Activated CD4-positive, alpha-beta T cell treated with anti-CD3 and anti-CD28 coated beads for 1 hour (primary cell): ENCODE measurements at regions not wholly inside any gene's neighbourhood (a gene's known extent, or its start where the extent isn't known, plus 50 kb on each side); places are given as distances from the start of the nearest gene placed in this dataset.
A peak's percentile ranks its signal among the peaks of the same experiment; 100 is the strongest.
"Not testable (repeated sequence)": the region's sequence is repeated elsewhere in the genome, so short reads cannot be mapped to it uniquely, and the experiment has no call there.

Experiments used
- DNase-seq: peaks from one replicate; pipeline ENCODE4 v3.0.0-alpha.2; 2020

DNA sequence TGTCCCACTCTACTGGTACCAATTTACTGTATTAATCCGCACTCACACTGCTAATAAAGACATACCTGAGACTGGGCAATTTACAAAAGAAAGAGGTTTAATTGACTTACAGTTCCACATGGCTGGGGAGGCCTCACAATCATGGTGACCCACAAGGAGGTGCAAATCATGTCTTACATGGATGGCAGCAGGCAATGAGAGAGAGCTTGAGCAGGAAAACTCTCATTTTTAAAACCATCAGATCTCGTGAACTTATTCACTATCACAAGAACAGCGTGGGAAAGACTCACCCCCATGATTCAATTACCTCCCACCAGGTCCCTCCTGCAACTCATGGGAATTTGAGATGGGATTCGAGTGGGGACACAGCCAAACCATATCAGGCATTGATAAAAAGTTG is 298.5 kb downstream of the DUSP6 start:
- not testable (repeated sequence) for DNase-seq

DNA sequence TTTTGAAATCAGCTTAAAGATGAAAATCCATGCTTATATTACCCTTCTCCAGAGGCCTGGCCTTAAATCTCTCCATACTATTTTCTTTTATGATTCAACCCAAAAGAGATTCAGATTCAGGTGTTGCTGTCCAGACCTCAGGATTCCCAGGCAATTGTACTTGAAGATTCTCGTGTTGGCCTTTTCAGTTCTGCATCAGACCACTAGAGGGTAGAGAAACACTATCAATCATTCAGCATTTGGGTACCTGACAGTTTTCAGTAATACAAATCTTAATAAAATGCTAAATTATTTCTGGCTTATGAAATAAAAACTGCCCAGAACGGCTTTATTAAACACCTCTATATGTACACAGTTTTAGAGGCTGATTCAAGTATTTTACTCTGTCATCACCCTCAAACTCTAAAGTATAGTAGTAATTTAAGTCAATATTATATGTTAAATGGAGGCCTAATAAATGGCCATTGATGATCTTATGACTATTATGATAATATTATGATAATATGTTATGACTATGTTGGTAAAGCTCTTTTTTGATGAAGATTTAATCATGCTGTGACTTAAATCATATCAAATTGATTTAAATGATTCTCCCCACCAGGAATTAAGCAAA is 301.1 kb downstream of the DUSP6 start:
- DNase-seq: no peak

DNA sequence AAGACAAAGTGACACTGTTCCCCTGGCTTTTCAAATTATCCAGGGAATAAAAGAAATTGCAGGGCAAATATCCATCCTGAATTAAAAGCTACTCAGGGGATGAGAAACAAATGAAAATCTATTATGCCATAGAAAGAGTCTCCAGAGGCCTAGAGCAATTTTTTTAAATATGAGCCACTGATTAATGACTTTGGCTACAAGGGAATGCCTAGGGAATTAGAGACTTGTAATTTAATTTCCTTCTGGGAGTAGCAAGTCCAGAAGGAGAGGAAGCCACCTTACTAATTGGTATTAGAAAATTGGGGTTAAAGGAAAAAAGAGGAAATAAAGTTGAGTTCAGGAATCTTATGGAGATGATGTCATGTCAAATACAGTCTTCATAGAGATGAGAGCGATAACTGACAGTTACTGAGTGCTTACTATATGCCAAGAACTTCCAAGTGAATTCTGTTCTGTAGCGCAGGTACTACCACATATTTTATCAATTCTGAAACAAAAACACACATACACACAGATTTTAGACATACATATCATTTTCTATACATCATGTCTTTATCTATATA is 304.4 kb downstream of the DUSP6 start:
- no peak for DNase-seq

DNA sequence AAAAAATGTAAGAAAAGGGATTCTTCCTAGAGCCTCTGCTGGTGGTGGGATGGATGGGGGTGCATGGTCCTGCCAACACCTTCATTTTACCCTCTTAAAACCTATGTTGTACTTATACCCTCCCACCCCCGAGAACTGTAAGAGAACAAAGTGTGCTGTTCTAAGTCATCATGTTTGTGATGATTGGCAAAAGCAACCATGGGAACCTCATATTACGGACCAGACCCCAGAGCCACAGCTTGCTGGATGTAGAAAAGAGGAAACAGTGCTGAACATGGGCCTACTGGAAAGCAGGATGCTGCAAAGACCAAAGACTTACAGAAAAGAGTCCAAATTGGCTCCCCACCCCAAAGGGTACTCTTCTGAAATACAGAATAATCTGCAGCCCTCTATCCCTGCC is 311.2 kb downstream of the DUSP6 start:
- no peak for DNase-seq

GRCh38 chr12:89040146-89040964 is 311.9 kb downstream of the DUSP6 start:
- peak; percentile 32 for DNase-seq

- DNase-seq: no peak
These were observed 313.3 kb downstream of the DUSP6 start for GRCh38 chr12:89038831-89039512.

GRCh38 chr12:89033062-89033461 is 319.2 kb downstream of the DUSP6 start:
- DNase-seq: no peak

GRCh38 chr12:89029961-89030360 is 322.3 kb downstream of the DUSP6 start:
- no peak for DNase-seq

DNA sequence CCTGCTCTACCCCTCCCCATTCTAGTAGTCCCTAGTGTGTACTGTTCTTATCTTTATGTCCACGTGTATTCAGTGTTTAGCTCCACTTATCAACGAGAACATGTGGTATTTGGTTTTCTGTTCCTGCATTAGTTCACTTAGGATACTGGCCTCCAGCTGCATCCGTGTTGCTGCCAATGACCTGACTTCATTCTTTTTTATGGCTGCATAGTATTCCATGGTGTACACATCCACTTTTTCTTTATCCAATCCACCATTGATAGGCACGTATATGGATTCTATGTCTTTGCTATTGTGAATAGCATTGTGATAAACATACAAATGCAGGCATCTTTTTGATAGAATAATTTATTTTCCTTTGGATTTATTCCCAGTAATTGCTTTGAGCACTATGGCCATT is 327.7 kb downstream of the DUSP6 start:
- DNase-seq: no peak

DNA sequence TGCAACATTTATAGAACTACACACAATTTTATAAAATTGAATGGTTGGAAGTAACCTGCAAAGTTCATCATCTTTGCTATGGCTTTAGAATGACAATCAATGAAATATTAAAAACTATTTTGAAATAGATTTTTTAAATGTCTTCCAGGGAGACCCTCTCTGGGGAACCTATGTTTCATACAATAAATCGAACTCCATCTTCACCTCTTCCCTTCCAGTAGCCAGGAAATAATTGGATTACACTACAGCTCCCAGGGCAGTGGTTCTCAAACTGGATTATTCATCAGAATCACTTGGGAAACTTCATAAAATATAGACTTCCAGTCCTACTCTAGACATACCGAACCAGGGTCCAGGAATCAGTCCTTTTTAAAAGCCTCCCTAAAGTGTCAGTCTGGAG is 328.4 kb downstream of the DUSP6 start:
- DNase-seq: no peak

- DNase-seq: no peak
These were observed 331.6 kb downstream of the DUSP6 start for GRCh38 chr12:89020689-89021088.

DNA sequence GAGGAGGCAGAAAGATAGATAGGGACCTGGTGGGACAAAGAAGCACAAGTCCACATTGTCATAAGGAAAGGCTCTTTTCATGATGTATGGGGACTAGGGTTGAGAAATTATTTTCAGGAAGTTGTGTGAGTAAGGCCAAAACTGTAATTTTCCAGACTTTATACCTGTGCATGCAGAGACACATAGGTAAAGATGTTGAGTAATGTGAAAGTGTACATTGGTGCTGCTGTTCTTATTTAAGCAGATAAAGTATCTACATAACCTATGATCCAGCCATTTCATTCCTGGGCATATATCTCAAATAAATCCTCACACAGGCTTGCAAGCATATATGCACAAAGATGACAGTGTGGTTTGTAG is 332.2 kb downstream of the DUSP6 start:
- no peak for DNase-seq

DNA sequence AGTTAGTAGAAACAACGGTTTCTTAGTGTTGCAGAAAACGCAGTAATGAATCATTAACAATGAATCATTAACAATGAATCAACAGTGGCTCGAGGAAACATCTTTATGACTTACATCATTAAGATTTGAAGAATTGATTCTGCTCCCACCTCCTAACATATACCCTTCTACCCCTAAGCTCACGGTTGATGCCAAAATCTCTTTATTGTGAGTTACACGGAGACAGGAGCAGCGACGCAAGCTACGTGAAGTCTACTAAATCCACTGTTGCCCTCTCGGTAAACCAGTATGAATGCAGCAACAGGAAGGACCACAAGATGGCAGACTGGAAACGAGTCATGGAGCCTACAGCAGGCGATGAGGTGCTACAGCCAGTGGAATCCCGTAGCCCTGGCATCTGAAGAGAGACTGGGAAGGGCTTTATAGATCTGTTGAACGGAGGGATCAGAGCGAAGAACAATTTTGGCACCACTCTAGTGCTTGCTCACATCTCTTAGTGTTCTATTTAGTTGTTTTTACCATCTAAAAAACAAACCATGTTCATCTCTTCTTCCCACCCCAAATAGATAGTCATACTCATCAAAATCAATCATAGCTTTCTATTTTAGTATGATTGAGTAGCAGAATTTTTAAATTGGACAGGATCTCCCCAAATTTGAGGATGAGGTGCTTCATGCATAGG is 332.7 kb downstream of the DUSP6 start:
- peak; percentile 49 for DNase-seq

GRCh38 chr12:89016970-89017778 is 335.1 kb downstream of the DUSP6 start:
- no peak for DNase-seq

DNA sequence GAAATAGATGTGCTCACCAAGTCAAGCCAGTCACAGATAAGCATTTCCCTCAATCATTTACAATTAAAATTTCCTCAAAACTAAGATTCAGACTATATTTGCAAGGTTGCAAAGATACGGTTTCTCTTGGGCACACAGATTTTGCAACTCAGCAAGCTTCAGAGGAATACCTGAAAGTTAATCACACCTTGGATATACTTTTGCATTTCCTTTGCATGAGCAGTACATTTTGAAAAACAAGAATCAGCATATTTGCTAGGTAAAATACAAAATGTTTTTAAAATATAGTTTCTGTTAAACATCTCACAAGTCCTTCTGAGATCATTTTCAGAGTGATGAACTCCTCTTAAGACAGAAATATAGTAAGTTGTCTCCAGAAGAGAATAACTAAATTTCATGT is 336.9 kb downstream of the DUSP6 start:
- no peak for DNase-seq

DNA sequence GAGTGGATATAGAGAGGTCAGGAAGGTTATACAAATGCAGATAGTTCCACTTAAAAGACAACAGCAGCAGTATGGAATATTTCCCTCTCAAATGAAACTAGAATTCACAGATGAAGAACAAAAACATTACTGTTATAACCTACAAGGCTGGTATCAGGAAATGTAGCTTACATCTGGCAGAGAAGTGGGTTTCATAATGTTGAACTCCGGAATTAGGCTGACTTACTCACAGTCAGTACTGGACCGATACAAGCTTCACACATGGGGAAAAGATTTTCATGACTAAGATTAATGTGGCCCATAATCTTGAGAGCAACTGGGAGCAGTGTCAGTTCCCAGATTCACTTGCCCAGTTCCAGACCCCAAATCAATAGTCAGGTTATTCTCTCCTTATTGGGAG is 353.9 kb downstream of the DUSP6 start:
- no peak for DNase-seq

DNA sequence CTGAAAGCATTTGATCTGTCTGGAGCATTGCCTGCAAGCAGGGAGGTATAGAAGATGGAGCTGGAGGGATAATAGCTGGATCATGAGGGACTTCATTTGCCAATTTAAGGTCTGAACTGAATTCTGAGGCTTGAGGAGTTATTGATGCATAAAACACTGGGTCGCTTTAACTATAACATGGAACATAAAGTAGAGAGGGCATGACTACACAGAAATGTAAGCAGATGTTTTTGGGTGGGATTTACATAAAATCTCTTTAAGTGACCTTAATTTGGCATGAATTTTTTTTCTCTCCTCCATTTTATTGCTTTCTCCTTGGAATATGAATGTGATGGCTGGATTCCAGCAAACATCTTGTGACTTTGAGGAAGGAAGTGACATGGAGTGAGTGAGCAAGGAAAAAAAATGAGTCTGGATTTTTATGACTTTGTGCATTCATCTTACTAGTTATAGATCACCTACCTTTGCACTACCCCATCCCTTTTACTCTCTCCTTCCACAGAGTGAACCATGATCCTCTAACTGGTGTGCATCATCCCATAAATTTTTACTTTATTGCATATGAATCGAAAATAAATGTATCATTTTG is 356.0 kb downstream of the DUSP6 start:
- no peak for DNase-seq

DNA sequence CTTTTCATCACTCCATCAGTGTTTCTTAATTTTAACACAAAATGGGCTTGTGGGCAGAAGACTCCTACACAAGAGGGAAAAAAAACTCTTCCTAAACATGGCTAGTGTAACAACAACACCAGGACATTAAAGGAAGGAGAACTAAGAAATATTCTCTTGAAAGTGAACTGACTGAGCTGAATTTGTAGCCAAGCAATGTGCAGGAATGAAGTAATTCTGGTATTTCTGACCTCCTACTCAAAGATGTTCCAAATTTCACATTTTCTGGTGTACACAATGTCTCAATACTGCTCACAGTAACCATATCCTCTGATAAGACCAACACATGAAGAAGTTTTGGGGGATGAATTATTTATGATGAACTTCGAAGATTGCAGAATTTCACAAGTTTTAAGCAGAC is 357.3 kb downstream of the DUSP6 start:
- DNase-seq: no peak

DNA sequence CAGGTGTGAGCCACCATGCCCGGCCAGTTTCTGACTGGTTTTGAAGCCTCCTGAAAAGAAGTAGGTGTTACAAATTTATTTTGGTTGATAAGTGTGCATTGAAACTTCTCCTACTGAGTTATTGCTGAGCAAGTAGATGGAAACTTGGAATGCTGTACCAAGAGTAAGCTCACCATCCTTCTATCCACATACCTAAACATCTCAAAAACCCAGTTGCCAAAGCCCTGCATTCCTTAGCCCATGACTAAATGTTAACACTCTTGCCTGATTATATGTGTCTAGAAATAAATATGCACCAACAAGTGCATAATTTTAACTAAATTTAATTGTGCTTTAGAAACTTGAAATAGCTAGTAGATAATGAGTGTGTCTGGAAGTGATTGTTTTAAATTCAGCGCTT is 357.8 kb downstream of the DUSP6 start:
- no peak for DNase-seq

GRCh38 chr12:88993651-88994050 is 358.6 kb downstream of the DUSP6 start:
- DNase-seq: no peak

DNA sequence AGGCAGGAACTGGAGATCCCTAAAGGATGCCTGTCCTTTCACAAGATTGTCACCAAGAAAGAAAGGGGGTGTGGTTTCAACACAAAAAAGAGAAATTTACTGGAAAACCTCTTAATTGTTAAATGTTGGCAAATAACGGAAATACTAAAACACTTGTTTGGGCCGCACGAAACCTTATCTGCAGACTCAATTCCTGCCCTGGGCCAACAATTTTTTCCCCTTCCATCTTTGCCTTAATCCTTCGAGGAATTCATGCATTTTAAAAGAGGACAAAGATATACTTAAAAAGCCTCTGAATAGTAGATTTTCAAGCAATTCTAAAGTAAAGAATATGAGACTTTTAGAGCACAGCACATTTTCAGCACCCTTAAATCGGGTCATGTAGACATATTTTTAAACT is 366.2 kb downstream of the DUSP6 start:
- DNase-seq: no peak

GRCh38 chr12:88985631-88986030 is 366.7 kb downstream of the DUSP6 start:
- no peak for DNase-seq
